ENCODE measurements at regions not wholly inside any gene's neighbourhood (a gene's known extent, or its start where the extent isn't known, plus 50 kb on each side); places are given as distances from the start of the nearest gene placed in this dataset.

DNA sequence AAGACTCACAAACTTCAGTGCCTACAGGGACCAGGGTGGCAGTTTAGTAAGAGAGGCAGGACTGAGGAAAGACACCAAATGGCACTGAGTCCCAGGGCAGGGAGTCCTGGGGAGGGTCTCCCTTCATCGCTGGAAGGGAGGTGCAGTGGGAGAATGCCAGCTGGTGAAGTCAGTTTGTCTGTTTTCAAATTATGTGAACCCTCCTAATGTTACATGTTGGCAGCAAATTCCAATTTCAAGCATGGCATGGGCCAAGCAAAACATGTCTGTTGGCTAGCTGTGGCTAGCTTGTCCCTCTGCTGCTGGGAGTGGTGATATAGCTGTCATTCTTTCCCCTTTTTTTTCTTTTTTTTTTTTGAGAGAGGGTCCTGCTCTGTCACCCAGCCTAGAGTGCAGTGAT, 55.9 kb upstream of the HAAO start:
- TF ChIP-seq EZH2phosphoT487 (IDR thresholded peaks at IDR 0.05; ENCODE audit: borderline replicate concordance, low read depth, low read length), result no peak
- TF ChIP-seq, protein P1, sequence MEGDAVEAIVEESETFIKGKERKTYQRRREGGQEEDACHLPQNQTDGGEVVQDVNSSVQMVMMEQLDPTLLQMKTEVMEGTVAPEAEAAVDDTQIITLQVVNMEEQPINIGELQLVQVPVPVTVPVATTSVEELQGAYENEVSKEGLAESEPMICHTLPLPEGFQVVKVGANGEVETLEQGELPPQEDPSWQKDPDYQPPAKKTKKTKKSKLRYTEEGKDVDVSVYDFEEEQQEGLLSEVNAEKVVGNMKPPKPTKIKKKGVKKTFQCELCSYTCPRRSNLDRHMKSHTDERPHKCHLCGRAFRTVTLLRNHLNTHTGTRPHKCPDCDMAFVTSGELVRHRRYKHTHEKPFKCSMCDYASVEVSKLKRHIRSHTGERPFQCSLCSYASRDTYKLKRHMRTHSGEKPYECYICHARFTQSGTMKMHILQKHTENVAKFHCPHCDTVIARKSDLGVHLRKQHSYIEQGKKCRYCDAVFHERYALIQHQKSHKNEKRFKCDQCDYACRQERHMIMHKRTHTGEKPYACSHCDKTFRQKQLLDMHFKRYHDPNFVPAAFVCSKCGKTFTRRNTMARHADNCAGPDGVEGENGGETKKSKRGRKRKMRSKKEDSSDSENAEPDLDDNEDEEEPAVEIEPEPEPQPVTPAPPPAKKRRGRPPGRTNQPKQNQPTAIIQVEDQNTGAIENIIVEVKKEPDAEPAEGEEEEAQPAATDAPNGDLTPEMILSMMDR (conservative IDR thresholded peaks at IDR 0.05; ENCODE audit: low read length), result no peak

Measured in OCI-LY7 (cell line).